HG02610 (cell line): ENCODE measurements at regions not wholly inside any gene's neighbourhood (a gene's known extent, or its start where the extent isn't known, plus 50 kb on each side); places are given as distances from the start of the nearest gene placed in this dataset.

ENCODE experiments used
- ATAC-seq: cut with Tn5 transposase; IDR thresholded peaks from one replicate; pipeline ENCODE4 v1.9.1; 2021; ENCODE audit warnings: mild to moderate bottlenecking, moderate library complexity; ENCODE audit not compliant: unreplicated experiment

DNA sequence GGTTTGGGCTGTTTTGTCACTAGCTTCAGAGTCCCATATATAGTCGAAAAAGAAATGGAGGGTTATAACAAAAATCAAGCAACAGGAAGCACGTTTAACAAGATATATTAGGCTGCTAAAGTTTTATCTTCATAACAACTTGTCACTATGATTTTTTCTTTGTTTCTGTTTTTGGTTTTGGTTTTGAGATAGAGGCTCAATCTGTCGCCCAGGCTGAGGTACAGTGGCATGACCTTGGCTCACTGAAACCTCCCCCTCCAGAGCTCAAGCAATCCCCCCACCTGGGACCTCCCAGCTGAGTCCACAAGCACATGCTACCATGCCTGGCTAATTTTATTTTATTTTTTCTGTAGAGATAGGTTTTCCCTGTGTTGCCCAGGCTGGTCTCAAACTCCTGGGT is 2664.4 kb downstream of the ARAP2 start:
- ATAC-seq = no peak

DNA sequence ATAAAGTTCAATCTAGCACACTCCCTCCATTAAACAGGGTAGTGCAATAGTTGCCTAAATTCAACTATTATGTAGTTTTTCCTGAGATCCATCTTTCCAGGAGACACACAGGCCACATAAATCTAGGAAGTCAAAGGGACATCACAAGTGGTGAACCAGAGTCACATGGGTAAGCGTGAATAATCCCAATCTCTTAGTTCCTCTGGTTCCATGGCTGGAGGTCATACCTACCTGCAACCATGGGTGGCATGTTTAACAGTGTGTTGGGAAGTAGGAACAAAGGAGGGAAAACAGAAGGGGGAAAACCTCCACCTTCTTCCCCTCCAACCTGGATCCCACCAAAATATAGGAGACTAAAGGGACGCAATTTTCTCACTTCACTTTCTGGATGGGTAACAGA is 2651.6 kb downstream of the ARAP2 start:
- no peak for ATAC-seq

- no peak for ATAC-seq
Measured at GRCh38 chr4:33606951-33607350, 2637.4 kb downstream of the ARAP2 start.

DNA sequence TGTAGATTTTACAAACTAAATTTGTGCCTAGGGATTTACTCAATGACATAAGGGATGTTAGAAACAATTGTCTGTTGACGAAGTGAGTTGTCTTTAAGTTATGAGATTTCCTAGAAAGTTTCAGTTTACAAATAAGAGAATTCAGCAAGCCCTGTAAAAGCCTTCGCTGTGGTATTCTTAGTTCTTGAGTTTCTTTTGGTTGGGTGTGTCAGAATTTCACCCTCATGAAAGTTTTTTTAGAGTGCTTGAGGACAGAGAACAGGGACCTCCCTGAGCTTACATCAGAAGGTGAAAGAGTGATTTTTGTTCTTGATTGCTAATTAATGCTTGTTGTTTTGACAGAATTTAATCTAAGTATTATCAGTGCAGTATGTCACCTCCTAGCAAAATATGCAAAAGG is 2628.2 kb downstream of the ARAP2 start:
- ATAC-seq = no peak

DNA sequence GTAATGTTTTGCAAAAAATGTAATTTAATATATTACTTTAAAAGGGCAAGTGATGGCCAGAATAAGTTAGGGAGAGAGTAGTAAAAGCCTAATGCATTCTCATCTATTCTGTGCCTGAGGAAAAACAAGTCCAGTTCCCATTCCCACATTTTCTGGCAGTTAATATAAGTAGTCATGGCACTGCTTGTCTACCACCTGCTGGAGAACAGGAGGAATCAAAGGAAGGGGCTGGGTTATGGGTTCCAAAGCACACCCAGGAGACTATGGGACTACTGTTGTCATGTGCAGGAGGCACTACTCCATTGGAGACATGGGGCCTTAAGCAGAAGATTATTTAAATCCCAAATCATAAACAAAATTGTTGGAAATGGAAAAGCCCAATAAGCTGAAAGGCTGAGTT is 2618.6 kb downstream of the ARAP2 start:
- ATAC-seq = no peak

GRCh38 chr4:33626221-33626620 is 2618.1 kb downstream of the ARAP2 start:
- no peak for ATAC-seq

DNA sequence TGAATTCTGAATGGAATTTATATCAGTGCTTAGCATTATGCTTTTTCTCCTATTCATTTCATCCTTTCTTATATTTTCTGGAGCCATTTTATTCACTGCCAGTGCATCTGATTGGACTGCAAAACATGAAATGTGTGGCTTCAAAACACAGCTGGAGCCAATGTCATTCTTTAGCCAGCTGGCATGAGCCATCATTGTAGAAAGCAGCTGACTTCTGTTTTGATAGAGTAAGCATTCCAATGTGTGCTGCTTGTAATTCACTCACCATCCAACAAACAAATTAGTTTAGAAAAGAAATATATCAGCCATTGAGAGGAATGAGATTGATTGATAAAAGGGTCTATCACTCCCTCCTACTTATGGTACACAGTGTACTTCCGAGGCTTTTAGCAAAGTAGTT is 2616.0 kb downstream of the ARAP2 start:
- no peak for ATAC-seq

- ATAC-seq = no peak
Measured at GRCh38 chr4:33649015-33649414, 2595.3 kb downstream of the ARAP2 start.

GRCh38 chr4:33649471-33649870 is 2594.8 kb downstream of the ARAP2 start:
- ATAC-seq = no peak

DNA sequence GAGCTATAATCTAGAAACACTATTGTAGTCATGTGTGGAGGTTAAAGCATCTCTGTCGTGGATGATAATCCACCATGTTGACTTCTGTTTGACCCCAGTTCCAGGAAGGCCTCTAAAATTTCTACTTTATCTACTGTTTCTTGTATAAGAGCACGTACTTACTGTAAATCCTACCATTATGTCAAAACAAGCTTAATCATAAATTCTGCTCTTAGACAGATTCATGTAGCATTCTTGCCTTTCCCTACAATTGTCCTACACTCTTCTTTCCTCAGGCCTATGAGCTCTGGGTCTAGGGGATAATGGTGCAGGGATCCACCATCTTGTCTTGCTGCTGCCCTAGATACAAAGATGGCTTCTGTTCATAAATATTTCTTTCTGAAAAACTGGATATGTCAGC is 2594.3 kb downstream of the ARAP2 start:
- ATAC-seq = no peak

DNA sequence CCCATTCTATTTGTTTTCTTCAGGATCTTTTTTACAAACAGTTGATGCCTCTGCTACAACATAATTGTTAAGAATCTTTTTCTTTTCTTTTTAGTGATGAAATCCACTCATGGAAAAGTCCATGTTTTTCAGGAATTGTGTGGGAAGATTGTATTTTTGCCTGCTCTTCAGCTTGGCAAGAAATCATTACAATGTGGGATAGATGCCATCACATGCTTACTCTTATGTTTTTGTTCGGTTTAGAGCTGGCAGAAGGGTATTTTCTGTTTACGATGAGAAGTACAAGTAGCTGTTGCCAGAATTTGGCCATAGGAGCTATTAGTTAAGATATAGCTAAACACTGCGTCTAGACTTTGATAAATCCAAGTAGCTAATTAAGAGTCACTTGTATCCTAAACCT is 2585.3 kb downstream of the ARAP2 start:
- ATAC-seq = no peak

GRCh38 chr4:33661636-33662035 is 2582.7 kb downstream of the ARAP2 start:
- no peak for ATAC-seq

DNA sequence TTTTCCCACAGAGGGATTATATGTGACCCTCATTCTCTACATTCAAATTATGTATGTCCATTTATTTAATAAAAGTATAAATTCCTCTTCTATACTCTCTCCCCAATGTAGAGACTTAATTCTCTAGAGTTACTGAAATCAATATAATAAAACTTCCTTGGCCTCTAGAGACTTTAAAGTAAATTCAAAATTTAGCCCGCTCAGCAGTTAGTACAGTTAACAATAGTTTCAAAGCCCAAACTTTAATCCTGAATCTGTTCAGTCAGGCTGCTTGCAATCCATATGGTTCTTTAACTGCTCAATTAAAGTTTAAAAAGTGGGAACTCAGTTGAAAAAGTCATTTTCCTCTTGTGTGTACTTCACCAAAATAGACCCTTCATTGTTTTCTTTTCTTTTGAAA is 2558.4 kb downstream of the ARAP2 start:
- no peak for ATAC-seq

- ATAC-seq = no peak
Measured at GRCh38 chr4:33696041-33696440, 2548.3 kb downstream of the ARAP2 start.

DNA sequence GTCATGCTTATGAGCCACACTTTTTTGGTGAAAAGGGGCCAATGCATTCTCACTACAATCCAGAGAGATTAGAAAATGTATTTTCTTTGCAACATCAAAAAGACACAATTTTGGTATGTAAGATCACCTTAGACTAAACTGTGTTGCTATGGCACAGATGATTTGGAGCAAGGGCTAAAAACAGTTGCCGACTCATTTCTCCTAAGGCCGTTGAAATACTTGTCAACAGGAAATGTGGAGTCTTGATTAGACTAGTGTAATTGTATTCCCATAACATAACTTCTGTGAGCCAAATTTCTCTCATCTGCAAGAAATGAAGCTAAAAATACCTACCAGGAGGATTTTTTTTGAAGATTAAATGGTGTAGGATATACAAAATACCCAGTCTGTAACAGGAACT is 2547.7 kb downstream of the ARAP2 start:
- no peak for ATAC-seq

- ATAC-seq = no peak
Measured at GRCh38 chr4:33709247-33709646, 2535.1 kb downstream of the ARAP2 start.

GRCh38 chr4:33711826-33712225 is 2532.5 kb downstream of the ARAP2 start:
- ATAC-seq = no peak

- no peak for ATAC-seq
Measured at GRCh38 chr4:33714971-33715370, 2529.3 kb downstream of the ARAP2 start.

GRCh38 chr4:33715841-33716395 is 2528.4 kb downstream of the ARAP2 start:
- ATAC-seq = no peak

DNA sequence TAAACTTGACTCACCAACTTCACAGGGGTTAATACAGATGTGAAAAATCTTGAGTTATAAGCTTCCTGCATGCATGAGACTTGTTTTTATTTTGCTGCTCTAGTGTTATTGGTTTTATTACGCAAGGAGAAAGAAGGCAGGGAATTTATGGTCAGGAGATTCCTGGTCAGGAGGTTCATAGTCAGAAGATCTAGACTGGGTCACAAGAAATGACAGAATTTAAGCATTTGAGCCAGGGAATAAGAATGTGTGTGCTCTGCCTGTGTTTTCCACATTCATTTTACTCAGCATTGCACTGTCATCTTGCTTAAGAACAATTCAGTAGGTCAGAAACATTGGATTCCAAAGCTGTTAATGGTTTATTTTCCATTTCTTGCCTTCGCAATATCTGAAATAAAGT is 2522.1 kb downstream of the ARAP2 start:
- no peak for ATAC-seq

DNA sequence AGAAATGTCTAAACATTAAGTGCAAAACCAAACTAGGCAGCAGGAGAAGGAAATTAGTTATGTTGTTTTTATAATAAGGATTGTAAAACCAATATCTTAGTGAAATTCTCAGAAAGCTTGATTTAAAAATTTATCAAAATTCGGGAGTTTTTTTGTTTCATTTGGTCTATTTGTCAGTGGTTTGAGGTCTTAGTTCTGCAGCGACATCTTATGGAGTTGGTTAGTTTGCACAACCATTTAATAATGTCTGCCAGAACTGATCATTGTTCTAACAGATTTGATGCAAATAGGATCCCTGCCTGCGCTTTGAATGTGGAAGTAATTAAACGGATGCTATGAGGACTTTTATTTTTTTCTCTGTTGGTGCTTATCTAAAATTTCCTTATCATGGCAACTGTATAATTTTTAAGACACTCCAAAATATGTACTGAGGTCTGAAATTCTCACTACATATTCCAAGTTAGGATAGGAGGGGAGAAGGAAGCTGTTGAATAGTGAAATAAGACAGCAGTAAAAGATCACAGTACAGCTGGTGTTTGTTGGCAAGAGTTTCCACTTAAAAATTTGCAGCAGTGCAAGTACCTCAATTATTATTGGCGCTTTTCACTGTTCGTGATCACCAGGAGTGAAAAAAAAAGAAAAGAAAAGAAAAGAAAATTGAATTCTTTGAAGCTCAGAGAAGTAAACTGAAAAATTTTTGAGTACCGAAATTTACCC is 2521.4 kb downstream of the ARAP2 start:
- no peak for ATAC-seq

GRCh38 chr4:33724685-33725084 is 2519.6 kb downstream of the ARAP2 start:
- ATAC-seq = no peak

- ATAC-seq = no peak
Measured at GRCh38 chr4:33725861-33726260, 2518.5 kb downstream of the ARAP2 start.
